Panc1 (cell line): ENCODE measurements at regions not wholly inside any gene's neighbourhood (a gene's known extent, or its start where the extent isn't known, plus 50 kb on each side); places are given as distances from the start of the nearest gene placed in this dataset.

Experiments used
- ATAC-seq: fragments of 200-7000 bp; cut with Tn5 transposase; 2 replicates; pipeline ENCODE4 v1.9.1; 2020; ENCODE audit warnings: mild to moderate bottlenecking, moderate library complexity
- BruUV-seq: library from RNA; stranded (reverse); fragments of 400-500 nt; replicated peaks from 2 replicates; lab custom pipeline; 2021; lab: Mats Ljungman, UMichigan
- CTCF ChIA-PET: fragments of 300-600 bp; sonication (Branson Sonifier 250); formaldehyde crosslinking; loops from one replicate; lab custom pipeline; 2022; ENCODE audit warnings: antibody characterized with exemption; lab: Charles Lee
- POLR2A ChIA-PET: fragments of 300-600 bp; sonication (Branson Sonifier 250); formaldehyde crosslinking; loops from one replicate; lab custom pipeline; 2022; ENCODE audit warnings: antibody characterized with exemption; lab: Charles Lee
- DNase-seq: peaks from one replicate; pipeline ENCODE4 v3.0.0-alpha.2; 2010; ENCODE audit warnings: low read depth, low spot score
- H3K27ac ChIP-seq: 2 replicates; pipeline ENCODE4 v1.5.1; 2011; ENCODE audit warnings: mild to moderate bottlenecking, low read length, inconsistent platforms
- H3K27me3 ChIP-seq: fragments of 200-500 bp; sonication (Bioruptor generic); 2 replicates; pipeline ENCODE4 v1.6.0; 2014; ENCODE audit warnings: low read length, inconsistent platforms; ENCODE audit not compliant: control insufficient read depth, insufficient read depth
- H3K36me3 ChIP-seq: fragments of 200-500 bp; sonication (Bioruptor generic); 2 replicates; pipeline ENCODE4 v1.5.1; 2014; ENCODE audit warnings: inconsistent platforms, mild to moderate bottlenecking, low read length, moderate library complexity; ENCODE audit not compliant: control insufficient read depth, insufficient read depth
- H3K4me1 ChIP-seq: 2 replicates; pipeline ENCODE4 v1.5.1; 2011; ENCODE audit warnings: inconsistent platforms, mild to moderate bottlenecking, low read length, moderate library complexity; ENCODE audit not compliant: control insufficient read depth, insufficient read depth
- H3K4me3 ChIP-seq, 2 experiments: 2 replicates each; pipeline ENCODE4 v1.5.1; 2011 to 2012; ENCODE audit warnings: low read depth in 2 of 2, low read length in 2 of 2, mild to moderate bottlenecking in 2 of 2, inconsistent platforms in 1 of 2, moderate library complexity in 1 of 2
- H3K9me3 ChIP-seq: fragments of 200-500 bp; sonication (Bioruptor generic); 2 replicates; pipeline ENCODE4 v1.5.1; 2014; ENCODE audit warnings: low read depth, mild to moderate bottlenecking, inconsistent platforms, low read length, moderate library complexity; ENCODE audit not compliant: control insufficient read depth, insufficient read depth
- CTCF ChIP-seq: fragments of 450-650 bp; IDR thresholded peaks from 2 replicates; pipeline ENCODE4 v1.5.1; 2017; ENCODE audit warnings: mild to moderate bottlenecking
- POLR2AphosphoS5 ChIP-seq: IDR thresholded peaks from 2 replicates; pipeline ENCODE4 v1.6.1; 2012; ENCODE audit warnings: mild to moderate bottlenecking, low read depth, low read length, moderate library complexity
- SIN3A ChIP-seq: IDR thresholded peaks from 2 replicates; pipeline ENCODE4 v1.6.1; 2012; ENCODE audit warnings: low read depth, mild to moderate bottlenecking, low read length, moderate library complexity, borderline replicate concordance; ENCODE audit not compliant: insufficient read depth
- TCF7L2 ChIP-seq: IDR thresholded peaks from 2 replicates; pipeline ENCODE4 v1.6.1; 2011; ENCODE audit warnings: mild to moderate bottlenecking, low read depth, low read length, inconsistent platforms
- in situ Hi-C: cut with HindIII; loops from 2 replicates; pipeline ENCODE4 v1.10.0; 2016; ENCODE audit warnings: low sequenced_read_pairs, low pct_unique_long_range_greater_than_20kb
- intact Hi-C: fragments of 100-400 bp; cut with micrococcal nuclease; formaldehyde crosslinking; loops from one replicate; pipeline ENCODE4 v1.10.0; 2022; ENCODE audit not compliant: unreplicated experiment
- TF ChIP-seq, protein P1 (sequence below), 2 experiments: IDR thresholded peaks; 2 replicates each; pipeline ENCODE4 v1.6.1; 2011 to 2012; ENCODE audit warnings: low read depth in 2 of 2, control low read depth in 1 of 2, low read length in 1 of 2, mild to moderate bottlenecking in 1 of 2, moderate library complexity in 1 of 2; ENCODE audit not compliant: insufficient read depth in 1 of 2

GRCh38 chr13:104993708-104994107 lies 1541.8 kb downstream of the EFNB2 start:
- Histone ChIP-seq H3K27me3 (no peaks in the 10 kb centered on the region), H3K36me3 (no peaks in the 10 kb centered on the region), H3K9me3 (no peaks in the 10 kb centered on the region), H3K4me1 (no peaks in the 10 kb centered on the region), H3K4me3 (no peak overlapping the region), H3K27ac (no peak overlapping the region)
- intact Hi-C loops = no loop called here
- no TSS peak for BruUV-seq
- in situ Hi-C loops = no loop called here
- POLR2A ChIA-PET = no interaction called here
- ATAC-seq (no peak), DNase-seq (no peak)
- TF ChIP-seq, protein P1, sequence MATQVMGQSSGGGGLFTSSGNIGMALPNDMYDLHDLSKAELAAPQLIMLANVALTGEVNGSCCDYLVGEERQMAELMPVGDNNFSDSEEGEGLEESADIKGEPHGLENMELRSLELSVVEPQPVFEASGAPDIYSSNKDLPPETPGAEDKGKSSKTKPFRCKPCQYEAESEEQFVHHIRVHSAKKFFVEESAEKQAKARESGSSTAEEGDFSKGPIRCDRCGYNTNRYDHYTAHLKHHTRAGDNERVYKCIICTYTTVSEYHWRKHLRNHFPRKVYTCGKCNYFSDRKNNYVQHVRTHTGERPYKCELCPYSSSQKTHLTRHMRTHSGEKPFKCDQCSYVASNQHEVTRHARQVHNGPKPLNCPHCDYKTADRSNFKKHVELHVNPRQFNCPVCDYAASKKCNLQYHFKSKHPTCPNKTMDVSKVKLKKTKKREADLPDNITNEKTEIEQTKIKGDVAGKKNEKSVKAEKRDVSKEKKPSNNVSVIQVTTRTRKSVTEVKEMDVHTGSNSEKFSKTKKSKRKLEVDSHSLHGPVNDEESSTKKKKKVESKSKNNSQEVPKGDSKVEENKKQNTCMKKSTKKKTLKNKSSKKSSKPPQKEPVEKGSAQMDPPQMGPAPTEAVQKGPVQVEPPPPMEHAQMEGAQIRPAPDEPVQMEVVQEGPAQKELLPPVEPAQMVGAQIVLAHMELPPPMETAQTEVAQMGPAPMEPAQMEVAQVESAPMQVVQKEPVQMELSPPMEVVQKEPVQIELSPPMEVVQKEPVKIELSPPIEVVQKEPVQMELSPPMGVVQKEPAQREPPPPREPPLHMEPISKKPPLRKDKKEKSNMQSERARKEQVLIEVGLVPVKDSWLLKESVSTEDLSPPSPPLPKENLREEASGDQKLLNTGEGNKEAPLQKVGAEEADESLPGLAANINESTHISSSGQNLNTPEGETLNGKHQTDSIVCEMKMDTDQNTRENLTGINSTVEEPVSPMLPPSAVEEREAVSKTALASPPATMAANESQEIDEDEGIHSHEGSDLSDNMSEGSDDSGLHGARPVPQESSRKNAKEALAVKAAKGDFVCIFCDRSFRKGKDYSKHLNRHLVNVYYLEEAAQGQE (IDR thresholded peaks at IDR 0.05; ENCODE audit: insufficient read depth in 1 of 2, low read depth in 2 of 2, low read length in 1 of 2) = no peak
- TF ChIP-seq CTCF (no peak), POLR2AphosphoS5 (no peak), TCF7L2 (no peak), SIN3A (no peak)
- CTCF ChIA-PET = no interaction called here

DNA sequence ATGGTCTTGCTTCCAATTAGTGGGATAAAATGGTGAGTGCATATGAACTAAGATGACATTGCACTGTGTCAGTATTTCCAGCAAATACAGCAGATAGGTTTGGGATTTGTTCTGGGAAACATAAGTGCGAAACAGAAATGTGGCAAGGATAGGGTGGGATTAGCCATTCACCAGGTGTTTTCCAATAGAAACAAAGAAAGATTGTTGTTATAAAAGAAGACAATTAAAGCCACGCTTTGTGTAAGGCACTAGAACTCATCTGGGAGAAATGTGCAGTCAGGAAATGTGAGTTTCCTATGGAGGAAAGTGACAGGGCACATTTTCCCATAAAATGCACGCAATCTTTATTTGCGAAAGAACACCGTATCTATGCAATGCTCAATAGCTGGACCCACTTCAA lies 1547.8 kb downstream of the EFNB2 start:
- Histone ChIP-seq H3K9me3 (no peaks in the 10 kb centered on the region), H3K27ac (no peak overlapping the region), H3K4me1 (no peaks in the 10 kb centered on the region), H3K27me3 (no peaks in the 10 kb centered on the region), H3K36me3 (no peaks in the 10 kb centered on the region), H3K4me3 (no peak overlapping the region)
- no peak for DNase-seq
- intact Hi-C loops (no loop called here), in situ Hi-C loops (no loop called here)
- BruUV-seq = no TSS peak
- ATAC-seq = no peak
- POLR2A ChIA-PET = no interaction called here
- CTCF ChIA-PET = no interaction called here
- no peak for TF ChIP-seq TCF7L2
- TF ChIP-seq SIN3A = no peak
- no peak for TF ChIP-seq POLR2AphosphoS5
- TF ChIP-seq CTCF = no peak
- TF ChIP-seq, protein P1 (IDR thresholded peaks at IDR 0.05; ENCODE audit: insufficient read depth in 1 of 2, low read depth in 2 of 2, low read length in 1 of 2) = no peak
